Esophagus (tissue), 2 donors: ENCODE measurements at regions not wholly inside any gene's neighbourhood (a gene's known extent, or its start where the extent isn't known, plus 50 kb on each side); places are given as distances from the start of the nearest gene placed in this dataset.

Experiments
- H3K27ac ChIP-seq, 2 donors: one replicate each; pipeline ENCODE4 v1.5.1; 2013; ENCODE audit warnings: low read depth in 2 of 2, mild to moderate bottlenecking in 2 of 2, inconsistent platforms in 1 of 2, low read length in 1 of 2, moderate library complexity in 1 of 2
- H3K27me3 ChIP-seq, 2 donors: one replicate each; pipeline ENCODE4 v1.6.1; 2013; ENCODE audit warnings: low read length in 2 of 2, control low read depth in 1 of 2, mild to moderate bottlenecking in 1 of 2; ENCODE audit not compliant: insufficient read depth in 2 of 2, control insufficient read depth in 1 of 2
- H3K36me3 ChIP-seq, 2 donors: one replicate each; pipeline ENCODE4 v1.6.1; 2013; ENCODE audit warnings: low read length in 1 of 2; ENCODE audit not compliant: control insufficient read depth in 2 of 2, insufficient read depth in 2 of 2
- H3K4me1 ChIP-seq, 2 donors: one replicate each; pipeline ENCODE4 v1.6.1; 2013; ENCODE audit warnings: low read length in 1 of 2; ENCODE audit not compliant: control insufficient read depth in 2 of 2, insufficient read depth in 2 of 2
- H3K4me3 ChIP-seq, 2 donors: one replicate each; pipeline ENCODE4 v1.5.1; 2013; ENCODE audit warnings: low read length in 2 of 2, mild to moderate bottlenecking in 2 of 2, low read depth in 1 of 2, moderate library complexity in 1 of 2
- H3K9me3 ChIP-seq, 2 donors: one replicate each; pipeline ENCODE4 v1.6.1; 2013; ENCODE audit warnings: mild to moderate bottlenecking in 2 of 2, low read depth in 1 of 2, low read length in 1 of 2, moderate library complexity in 1 of 2; ENCODE audit not compliant: control insufficient read depth in 2 of 2, insufficient read depth in 1 of 2
- WGBS, 2 donors: extraction: QIAGEN DNeasy Blood & Tissue Kit; methylation state at CpG; one replicate each; pipeline ENCODE4 v1.1.7; 2013; 5-methylcytosine and 5-hydroxymethylcytosine counted together
- donor health status: healthy with polysubstance abuse.
- donor health status: Bipolar disorder and iron deficiency.

- no peaks in the 10 kb centered on the region for H3K36me3 ChIP-seq
- WGBS, 2 donors = 67 to 76% methylated on average over 5 of the region's 5 CpGs
- no peak overlapping the region for H3K27ac ChIP-seq
- peaks cover 0 to 4% of the 10 kb centered on the region in 2 donors for H3K27me3 ChIP-seq
- H3K4me3 ChIP-seq = no peak overlapping the region
- H3K4me1 ChIP-seq = no peaks in the 10 kb centered on the region
- H3K9me3 ChIP-seq = no peaks in the 10 kb centered on the region
These were observed 112.5 kb upstream of the CXCR4 start for GRCh38 chr2:136230464-136230863.

- no peak overlapping the region for H3K27ac ChIP-seq
- WGBS, 2 donors = 87 to 88% methylated on average over 4 of the region's 4 CpGs
- H3K9me3 ChIP-seq = no peaks in the 10 kb centered on the region
- H3K4me1 ChIP-seq = no peaks in the 10 kb centered on the region
- H3K36me3 ChIP-seq = no peaks in the 10 kb centered on the region
- peaks cover 0 to 4% of the 10 kb centered on the region in 2 donors for H3K27me3 ChIP-seq
- no peak overlapping the region for H3K4me3 ChIP-seq
These were observed 109.0 kb upstream of the CXCR4 start for GRCh38 chr2:136226903-136227302.

GRCh38 chr2:136225950-136226835, 108.2 kb upstream of the CXCR4 start:
- H3K9me3 ChIP-seq = no peaks in the 10 kb centered on the region
- no peaks in the 10 kb centered on the region for H3K36me3 ChIP-seq
- WGBS, 2 donors = 41 to 45% methylated on average over 7 of the region's 7 CpGs
- H3K27me3 ChIP-seq = peaks cover 0 to 4% of the 10 kb centered on the region in 2 donors
- H3K27ac ChIP-seq = no peak overlapping the region
- H3K4me3 ChIP-seq = no peak overlapping the region
- no peaks in the 10 kb centered on the region for H3K4me1 ChIP-seq

- Histone ChIP-seq H3K36me3 (no peaks in the 10 kb centered on the region), H3K4me3 (no peak overlapping the region), H3K9me3 (no peaks in the 10 kb centered on the region), H3K27me3 (peaks cover 0 to under 1% of the 10 kb centered on the region in 2 donors), H3K27ac (no peak overlapping the region), H3K4me1 (no peaks in the 10 kb centered on the region)
- 84 to 87% methylated on average over 7 of the region's 7 CpGs for WGBS, 2 donors
These were observed 105.3 kb upstream of the CXCR4 start for GRCh38 chr2:136223274-136223673.

GRCh38 chr2:136222862-136223261, 104.9 kb upstream of the CXCR4 start:
- 72 to 75% methylated on average over 5 of the region's 5 CpGs for WGBS, 2 donors
- H3K36me3 ChIP-seq = no peaks in the 10 kb centered on the region
- H3K4me1 ChIP-seq = no peaks in the 10 kb centered on the region
- H3K9me3 ChIP-seq = no peaks in the 10 kb centered on the region
- peaks cover 0 to 3% of the 10 kb centered on the region in 2 donors for H3K27me3 ChIP-seq
- no peak overlapping the region for H3K4me3 ChIP-seq
- H3K27ac ChIP-seq = no peak overlapping the region

- H3K4me3 ChIP-seq = no peak overlapping the region
- peaks cover 0 to 3% of the 10 kb centered on the region in 2 donors for H3K27me3 ChIP-seq
- H3K27ac ChIP-seq = no peak overlapping the region
- no peaks in the 10 kb centered on the region for H3K36me3 ChIP-seq
- no peaks in the 10 kb centered on the region for H3K4me1 ChIP-seq
- H3K9me3 ChIP-seq = no peaks in the 10 kb centered on the region
- 80 to 91% methylated on average over 3 of the region's 3 CpGs for WGBS, 2 donors
These were observed 103.1 kb upstream of the CXCR4 start for GRCh38 chr2:136221026-136221425.

- 71 to 78% methylated on average over 4 of the region's 4 CpGs for WGBS, 2 donors
- Histone ChIP-seq H3K36me3 (no peaks in the 10 kb centered on the region), H3K27ac (no peak overlapping the region), H3K4me1 (no peaks in the 10 kb centered on the region), H3K9me3 (no peaks in the 10 kb centered on the region), H3K4me3 (no peak overlapping the region), H3K27me3 (peaks cover 0 to 3% of the 10 kb centered on the region in 2 donors)
These were observed 102.0 kb upstream of the CXCR4 start for GRCh38 chr2:136219963-136220362.

GRCh38 chr2:136219341-136219740, 101.4 kb upstream of the CXCR4 start:
- WGBS, 2 donors = 72 to 80% methylated on average over 6 of the region's 6 CpGs
- Histone ChIP-seq H3K4me3 (no peak overlapping the region), H3K36me3 (no peaks in the 10 kb centered on the region), H3K27ac (no peak overlapping the region), H3K27me3 (peaks cover 0 to 3% of the 10 kb centered on the region in 2 donors), H3K4me1 (no peaks in the 10 kb centered on the region), H3K9me3 (no peaks in the 10 kb centered on the region)

- H3K4me1 ChIP-seq = no peaks in the 10 kb centered on the region
- H3K36me3 ChIP-seq = no peaks in the 10 kb centered on the region
- H3K27ac ChIP-seq = no peak overlapping the region
- peaks cover 0 to 3% of the 10 kb centered on the region in 2 donors for H3K27me3 ChIP-seq
- H3K9me3 ChIP-seq = no peaks in the 10 kb centered on the region
- no peak overlapping the region for H3K4me3 ChIP-seq
- 84 to 85% methylated on average over 3 of the region's 3 CpGs for WGBS, 2 donors
These were observed 100.0 kb upstream of the CXCR4 start for GRCh38 chr2:136217996-136218395.
